ENCODE measurements at regions not wholly inside any gene's neighbourhood (a gene's known extent, or its start where the extent isn't known, plus 50 kb on each side); places are given as distances from the start of the nearest gene placed in this dataset.

- TF ChIP-seq, protein P1, sequence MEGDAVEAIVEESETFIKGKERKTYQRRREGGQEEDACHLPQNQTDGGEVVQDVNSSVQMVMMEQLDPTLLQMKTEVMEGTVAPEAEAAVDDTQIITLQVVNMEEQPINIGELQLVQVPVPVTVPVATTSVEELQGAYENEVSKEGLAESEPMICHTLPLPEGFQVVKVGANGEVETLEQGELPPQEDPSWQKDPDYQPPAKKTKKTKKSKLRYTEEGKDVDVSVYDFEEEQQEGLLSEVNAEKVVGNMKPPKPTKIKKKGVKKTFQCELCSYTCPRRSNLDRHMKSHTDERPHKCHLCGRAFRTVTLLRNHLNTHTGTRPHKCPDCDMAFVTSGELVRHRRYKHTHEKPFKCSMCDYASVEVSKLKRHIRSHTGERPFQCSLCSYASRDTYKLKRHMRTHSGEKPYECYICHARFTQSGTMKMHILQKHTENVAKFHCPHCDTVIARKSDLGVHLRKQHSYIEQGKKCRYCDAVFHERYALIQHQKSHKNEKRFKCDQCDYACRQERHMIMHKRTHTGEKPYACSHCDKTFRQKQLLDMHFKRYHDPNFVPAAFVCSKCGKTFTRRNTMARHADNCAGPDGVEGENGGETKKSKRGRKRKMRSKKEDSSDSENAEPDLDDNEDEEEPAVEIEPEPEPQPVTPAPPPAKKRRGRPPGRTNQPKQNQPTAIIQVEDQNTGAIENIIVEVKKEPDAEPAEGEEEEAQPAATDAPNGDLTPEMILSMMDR (IDR thresholded peaks at IDR 0.05; ENCODE audit: low read depth, low read length) = no peak
- DNase-seq (ENCODE audit: low read depth in 2 of 2) = no peak
Observed at GRCh38 chr12:13505224-13505623, 308.7 kb downstream of the EMP1 start.

DNA sequence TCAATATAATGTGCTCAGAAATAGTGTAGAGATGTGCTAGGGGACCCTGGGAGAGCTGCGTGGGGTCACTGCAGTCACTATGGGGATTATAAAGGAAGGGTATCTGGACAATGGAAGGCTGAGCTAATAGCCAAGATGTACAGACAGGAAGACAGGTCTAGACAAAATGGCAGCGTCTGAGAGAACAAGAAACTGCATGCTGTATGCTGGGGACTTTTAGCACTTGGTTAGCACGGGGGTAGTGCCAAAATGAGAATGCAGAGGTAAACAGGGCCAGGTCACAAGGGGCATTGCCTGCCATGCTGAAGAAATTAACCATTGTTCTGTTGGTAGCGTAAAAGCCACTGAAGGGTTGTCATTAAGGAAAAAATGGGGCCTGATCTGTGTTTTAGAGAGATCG, 308.2 kb downstream of the EMP1 start:
- no peak for DNase-seq (ENCODE audit: low read depth in 2 of 2)
- TF ChIP-seq, protein P1 (IDR thresholded peaks at IDR 0.05; ENCODE audit: low read depth, low read length) = no peak
- H3K4me3 ChIP-seq (replicated peaks in 1 of 2; ENCODE audit: low read depth in 2 of 2, low read length in 2 of 2) = no peak overlapping the region

More at GRCh38 chr12:13505224-13505623, 308.7 kb downstream of the EMP1 start:
- no peak overlapping the region for H3K4me3 ChIP-seq (replicated peaks in 1 of 2; ENCODE audit: low read depth in 2 of 2, low read length in 2 of 2)

DNA sequence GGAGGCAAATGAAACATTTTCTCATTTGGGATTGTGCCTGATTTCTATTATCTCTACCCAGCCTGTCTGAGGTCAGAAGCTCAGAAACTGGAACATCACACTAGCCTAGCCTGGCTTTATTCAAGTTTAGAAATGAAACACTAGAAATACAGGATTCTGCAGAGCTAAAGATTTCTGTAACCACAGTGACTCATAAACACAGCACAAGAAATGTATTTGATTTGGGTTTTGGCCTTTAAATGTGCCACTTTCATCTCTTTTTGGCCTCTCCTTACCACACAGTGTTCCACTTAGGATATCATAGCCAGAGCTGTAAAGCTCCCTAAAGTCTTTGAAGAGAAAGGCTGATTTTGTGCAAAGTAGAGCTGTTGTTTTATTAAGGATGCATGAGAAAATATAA, 307.5 kb downstream of the EMP1 start:
- no peak overlapping the region for H3K4me3 ChIP-seq (replicated peaks in 1 of 2; ENCODE audit: low read depth in 2 of 2, low read length in 2 of 2)
- TF ChIP-seq, protein P1 (IDR thresholded peaks at IDR 0.05; ENCODE audit: low read depth, low read length) = no peak
- DNase-seq (ENCODE audit: low read depth in 2 of 2) = peak in 1 of 2 donors; percentile 9

GRCh38 chr12:13503094-13503835, 306.7 kb downstream of the EMP1 start:
- H3K4me3 ChIP-seq (replicated peaks in 1 of 2; ENCODE audit: low read depth in 2 of 2, low read length in 2 of 2) = no peak overlapping the region
- no peak for DNase-seq (ENCODE audit: low read depth in 2 of 2)
- TF ChIP-seq, protein P1 (IDR thresholded peaks at IDR 0.05; ENCODE audit: low read depth, low read length) = no peak

GRCh38 chr12:13499008-13499407, 302.5 kb downstream of the EMP1 start:
- no peak overlapping the region for H3K4me3 ChIP-seq (replicated peaks in 1 of 2; ENCODE audit: low read depth in 2 of 2, low read length in 2 of 2)
- no peak for DNase-seq (ENCODE audit: low read depth in 2 of 2)
- TF ChIP-seq, protein P1 (IDR thresholded peaks at IDR 0.05; ENCODE audit: low read depth, low read length) = no peak

DNA sequence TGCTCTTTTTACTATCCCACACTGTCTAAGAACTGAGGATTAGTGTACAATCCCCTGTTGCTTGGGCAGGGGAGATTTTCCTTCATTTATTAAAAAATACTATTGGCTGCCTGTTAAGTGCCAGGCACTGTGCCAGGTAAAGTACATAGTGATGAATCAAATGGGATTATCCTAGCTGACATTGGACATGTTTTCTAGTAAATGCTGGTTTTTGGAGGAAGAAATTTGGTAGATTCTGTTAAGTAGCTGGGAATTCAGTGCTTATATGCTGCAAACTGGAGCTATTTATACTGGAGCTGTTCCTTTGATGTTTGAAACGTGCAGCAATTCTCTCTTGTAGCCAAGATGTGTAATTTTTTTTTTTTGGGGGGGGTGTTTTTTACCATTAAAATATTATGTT, 299.6 kb downstream of the EMP1 start:
- H3K4me3 ChIP-seq (replicated peaks in 1 of 2; ENCODE audit: low read depth in 2 of 2, low read length in 2 of 2) = no peak overlapping the region
- TF ChIP-seq, protein P1 (IDR thresholded peaks at IDR 0.05; ENCODE audit: low read depth, low read length) = no peak
- no peak for DNase-seq (ENCODE audit: low read depth in 2 of 2)

GRCh38 chr12:13489246-13489645, 292.7 kb downstream of the EMP1 start:
- DNase-seq (ENCODE audit: low read depth in 2 of 2) = no peak
- no peak overlapping the region for H3K4me3 ChIP-seq (replicated peaks in 1 of 2; ENCODE audit: low read depth in 2 of 2, low read length in 2 of 2)
- TF ChIP-seq, protein P1 (IDR thresholded peaks at IDR 0.05; ENCODE audit: low read depth, low read length) = no peak

Data from cardiac fibroblast (primary cell).